HG03442 (cell line): ENCODE measurements at regions not wholly inside any gene's neighbourhood (a gene's known extent, or its start where the extent isn't known, plus 50 kb on each side); places are given as distances from the start of the nearest gene placed in this dataset.

ENCODE experiments used
- ATAC-seq: cut with Tn5 transposase; IDR thresholded peaks from one replicate; pipeline ENCODE4 v1.9.1; 2021; ENCODE audit warnings: mild to moderate bottlenecking, moderate library complexity; ENCODE audit not compliant: unreplicated experiment

DNA sequence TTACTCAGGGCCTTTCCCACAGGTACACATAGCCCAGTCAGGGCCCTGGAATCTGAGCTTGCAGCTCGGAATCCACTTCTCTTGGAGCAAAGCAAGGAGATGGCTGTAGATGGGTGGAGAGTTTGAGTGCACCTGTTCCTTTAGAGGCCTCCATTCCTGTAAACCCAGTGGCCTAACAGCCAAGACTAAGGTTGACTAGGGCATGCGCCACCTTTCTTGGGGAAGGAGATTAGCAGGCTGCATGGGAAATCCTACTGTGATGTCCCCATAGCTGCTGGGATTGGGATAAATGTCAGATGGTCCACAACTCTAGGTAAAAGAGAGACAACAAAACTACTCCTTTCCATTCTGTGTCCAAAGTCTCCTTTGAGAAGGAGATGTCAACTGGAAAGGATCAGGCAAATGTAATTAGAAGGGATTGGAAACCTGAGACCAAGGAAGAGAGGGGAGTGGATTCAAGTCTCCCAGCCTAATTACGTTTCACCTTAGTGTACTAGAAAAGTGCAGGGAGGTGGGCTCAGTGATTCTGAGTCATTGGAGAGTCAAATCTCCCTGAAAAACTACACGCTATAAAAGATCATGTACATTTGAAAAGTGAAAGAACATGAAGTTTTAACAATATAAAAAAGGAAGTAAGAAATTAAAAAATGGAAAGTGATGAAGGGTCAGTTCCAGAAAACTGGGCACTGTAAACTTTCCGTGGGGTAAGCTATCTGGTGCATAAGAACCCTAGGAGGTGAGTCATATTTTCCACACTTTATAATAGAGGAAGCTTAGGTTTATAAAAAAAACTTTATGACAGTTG is 104.2 kb downstream of the SEC61B start:
- ATAC-seq, result no peak

DNA sequence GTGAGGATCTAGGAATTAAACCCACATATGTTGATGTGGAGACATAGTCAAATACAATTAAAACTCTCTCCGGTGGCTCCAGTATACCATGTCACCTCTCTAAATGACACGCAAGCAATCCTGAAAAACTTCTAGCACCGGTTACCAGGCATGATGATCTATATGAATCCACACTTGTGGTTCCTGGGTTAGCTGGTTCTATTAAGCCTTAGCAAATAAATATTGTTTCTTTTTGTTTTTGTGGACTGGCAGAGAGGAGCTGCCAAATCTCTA is 104.8 kb downstream of the SEC61B start:
- ATAC-seq, result no peak

DNA sequence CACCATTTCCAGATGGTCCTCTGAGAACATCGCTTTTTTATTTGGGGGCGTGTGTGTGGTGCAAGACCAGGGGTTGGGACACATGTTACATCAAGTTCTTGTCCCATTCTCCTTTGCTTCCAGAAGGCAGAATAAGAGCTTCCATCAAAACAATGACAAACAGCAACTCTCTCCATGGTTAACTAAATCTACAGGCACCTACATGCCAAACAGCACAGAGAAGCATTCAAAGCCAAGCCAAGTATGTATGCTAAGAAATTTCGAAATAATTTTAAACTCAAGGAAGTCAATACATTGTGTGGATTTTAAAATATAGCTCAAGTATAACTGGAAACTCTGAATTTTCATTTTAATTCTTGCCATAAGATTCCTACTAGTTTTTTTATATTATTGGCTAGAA is 105.6 kb downstream of the SEC61B start:
- ATAC-seq, result no peak

DNA sequence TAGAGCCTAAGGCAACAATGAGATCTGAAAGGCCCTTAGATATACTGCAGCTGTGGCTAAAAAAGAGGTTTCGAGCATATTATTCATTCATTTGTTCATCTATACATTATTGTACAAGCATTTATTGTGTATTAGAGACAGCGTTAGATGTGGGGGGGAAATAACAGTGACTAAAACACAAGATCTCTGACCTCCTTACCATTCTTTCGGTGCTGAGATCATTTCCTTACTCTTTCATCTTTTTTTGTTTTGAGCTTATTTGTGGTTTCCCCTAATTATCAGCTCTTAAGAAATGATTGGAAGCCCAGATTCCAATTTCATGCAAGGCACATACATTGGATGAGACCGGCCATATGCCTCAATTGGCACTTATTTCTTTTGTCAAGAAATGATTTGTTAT is 113.2 kb downstream of the SEC61B start:
- ATAC-seq, result no peak

DNA sequence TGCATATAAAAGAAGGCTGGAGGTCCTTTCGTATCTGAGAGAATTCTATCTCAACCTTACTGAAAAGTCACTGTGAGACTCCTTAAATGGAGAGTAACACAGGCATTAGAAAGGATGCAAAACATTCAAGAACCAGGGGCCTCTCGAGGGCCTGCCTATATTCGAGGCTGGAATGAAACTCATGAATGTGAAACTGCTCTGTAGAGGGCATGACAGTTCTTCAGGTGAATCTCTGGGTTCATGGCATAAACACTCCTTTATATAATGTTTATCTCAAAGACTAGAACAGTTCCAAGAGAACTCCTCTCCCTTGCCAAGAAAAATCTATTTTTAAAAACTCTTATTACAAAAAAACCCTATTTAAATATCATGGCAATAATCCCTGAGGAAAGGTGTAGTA is 113.9 kb downstream of the SEC61B start:
- no peak for ATAC-seq

DNA sequence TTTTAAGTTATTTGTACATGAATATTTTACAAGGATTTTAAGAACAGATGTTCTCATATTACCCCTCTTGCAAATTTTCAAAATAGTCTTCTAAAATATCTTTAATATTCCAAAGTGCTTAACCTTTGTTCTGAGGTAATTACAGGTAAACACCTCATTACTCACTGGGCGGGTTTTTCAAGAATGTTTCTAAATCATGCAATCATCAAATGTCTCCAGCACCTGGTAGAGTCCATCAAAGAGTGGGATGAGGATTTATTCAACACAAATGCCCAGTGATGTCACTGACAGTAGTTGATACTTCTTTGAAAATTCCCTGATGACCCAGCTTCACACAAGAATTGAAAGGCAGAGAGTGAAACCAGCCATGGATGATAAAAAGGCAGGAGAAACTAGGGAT is 114.4 kb downstream of the SEC61B start:
- ATAC-seq, result no peak

DNA sequence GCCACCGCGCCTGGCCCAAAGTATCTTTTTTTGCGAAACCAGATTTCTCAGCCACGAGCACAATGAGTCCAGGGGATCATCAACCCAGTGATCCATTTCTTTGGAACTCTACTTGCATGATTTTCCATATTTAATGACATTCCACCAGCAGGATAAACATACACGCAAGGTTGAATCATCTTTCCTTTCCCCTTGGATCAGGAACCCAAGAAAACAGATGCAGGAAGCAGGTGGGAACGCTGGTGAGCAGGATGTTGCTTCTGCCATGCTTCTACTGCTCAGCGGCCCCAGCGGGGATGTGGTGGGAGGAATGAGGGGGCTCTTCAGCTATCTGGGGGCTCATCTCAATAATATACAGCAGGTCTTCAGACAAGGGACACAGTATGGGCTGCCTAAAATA is 118.2 kb downstream of the SEC61B start:
- no peak for ATAC-seq

DNA sequence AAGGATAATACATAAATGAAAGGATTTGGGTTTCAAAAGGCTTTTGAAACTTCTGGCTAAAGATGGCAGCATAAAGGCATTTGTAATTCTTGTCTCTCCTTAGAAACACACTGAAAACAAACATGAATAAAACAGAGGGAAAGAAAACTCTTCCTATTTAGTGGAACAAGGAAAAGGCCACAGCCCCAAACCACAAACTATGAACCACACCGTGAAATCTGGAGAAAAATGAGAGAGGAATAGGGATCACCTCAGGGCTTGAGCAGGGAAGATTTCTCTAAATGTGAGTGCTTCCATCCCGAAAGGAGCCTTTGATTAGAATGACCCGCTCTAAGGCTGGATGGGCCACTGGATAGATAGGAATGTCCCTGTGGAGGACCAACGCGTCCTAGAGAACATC is 119.6 kb downstream of the SEC61B start:
- no peak for ATAC-seq

DNA sequence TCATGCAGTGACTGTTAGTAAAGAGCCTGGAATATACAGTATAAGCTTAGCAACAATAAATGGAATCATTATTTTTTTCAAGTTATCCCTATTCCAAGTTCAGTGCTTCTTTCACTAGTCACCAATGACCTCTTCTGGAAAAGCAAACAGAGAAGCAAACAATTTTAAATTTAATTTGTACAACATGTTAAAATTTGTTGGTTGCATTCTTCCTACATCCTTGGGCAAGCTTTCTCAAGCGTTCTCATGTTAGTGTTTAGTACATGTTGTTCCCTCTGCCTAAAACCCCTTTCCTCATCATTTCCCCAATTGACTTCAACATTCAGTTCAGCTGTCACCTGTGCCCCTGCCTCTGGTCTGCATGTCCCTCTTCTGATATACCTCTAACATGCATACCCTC is 123.4 kb downstream of the SEC61B start:
- no peak for ATAC-seq

DNA sequence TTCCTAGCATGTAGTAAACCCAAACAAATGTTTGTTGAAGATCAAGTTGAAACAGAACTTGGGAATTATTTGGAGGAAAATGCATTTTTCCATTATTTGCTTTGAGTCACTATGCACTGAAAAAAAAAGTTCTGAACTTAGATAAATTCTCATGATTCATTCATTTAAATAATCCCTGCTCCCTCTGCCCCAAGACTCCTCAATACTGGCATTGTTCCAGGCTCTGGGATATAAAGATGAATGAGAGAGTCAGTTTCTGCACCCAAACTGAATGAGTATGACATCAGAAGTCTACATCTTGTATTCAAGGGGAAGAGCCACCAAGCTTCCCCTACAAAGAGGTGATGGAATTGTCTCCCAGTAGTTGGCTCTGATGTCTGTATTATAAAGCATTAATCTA is 123.9 kb downstream of the SEC61B start:
- no peak for ATAC-seq

DNA sequence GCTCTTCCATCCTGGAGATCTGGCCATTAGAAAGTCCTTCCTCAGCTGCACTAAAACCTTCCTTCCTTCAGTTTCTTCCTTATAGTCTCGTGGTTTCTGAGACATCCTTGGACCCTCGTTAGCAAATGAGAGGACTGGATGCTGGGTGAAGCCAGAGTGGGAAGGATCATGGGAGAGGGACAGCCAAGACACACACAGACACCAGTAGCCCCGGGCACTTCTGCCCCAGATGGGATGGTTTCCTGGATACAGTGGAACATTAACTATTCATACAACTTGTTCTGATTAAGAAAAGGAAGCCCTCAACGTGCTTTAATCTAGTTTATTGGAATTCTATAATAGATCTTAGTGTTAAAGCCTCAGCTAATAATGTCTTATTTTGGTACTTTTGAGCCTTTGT is 125.5 kb downstream of the SEC61B start:
- no peak for ATAC-seq

DNA sequence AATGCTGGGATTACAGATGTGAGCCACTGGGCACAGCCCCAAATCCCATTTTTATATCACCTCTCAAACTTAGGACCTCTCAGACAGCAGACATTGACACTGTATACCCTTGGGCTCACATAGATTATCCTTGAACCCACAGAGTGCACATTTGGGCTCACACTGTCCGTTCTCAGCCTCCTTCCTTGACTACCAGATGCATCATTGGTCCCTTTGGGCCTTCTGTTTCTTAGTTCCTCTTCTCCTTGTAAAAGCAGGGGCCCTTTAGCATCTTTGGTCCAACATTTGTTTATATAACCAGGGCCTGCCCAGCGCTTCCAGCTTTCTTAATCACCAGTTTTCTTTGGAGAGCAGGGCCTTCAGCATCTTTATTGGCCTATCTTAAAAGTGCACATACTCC is 126.2 kb downstream of the SEC61B start:
- no peak for ATAC-seq

DNA sequence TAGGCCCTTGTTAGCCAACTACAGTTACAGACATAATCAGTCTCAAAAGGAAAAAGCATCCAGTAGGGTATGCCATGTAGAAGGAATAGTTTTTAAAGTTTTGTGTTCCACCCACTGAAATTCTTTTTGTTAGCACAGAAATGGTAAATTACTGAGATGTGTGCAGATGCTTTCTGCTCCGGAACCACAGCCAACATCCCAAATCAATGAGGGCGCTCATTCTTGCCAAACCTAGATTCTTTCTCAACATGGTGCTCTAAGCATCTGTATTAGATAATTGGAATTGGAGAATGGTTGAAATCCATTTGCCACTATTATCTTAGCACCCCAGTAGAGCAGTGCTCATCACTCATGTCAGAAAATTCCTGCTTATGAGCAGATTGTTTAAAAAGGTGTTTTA is 127.8 kb downstream of the SEC61B start:
- ATAC-seq, result no peak

DNA sequence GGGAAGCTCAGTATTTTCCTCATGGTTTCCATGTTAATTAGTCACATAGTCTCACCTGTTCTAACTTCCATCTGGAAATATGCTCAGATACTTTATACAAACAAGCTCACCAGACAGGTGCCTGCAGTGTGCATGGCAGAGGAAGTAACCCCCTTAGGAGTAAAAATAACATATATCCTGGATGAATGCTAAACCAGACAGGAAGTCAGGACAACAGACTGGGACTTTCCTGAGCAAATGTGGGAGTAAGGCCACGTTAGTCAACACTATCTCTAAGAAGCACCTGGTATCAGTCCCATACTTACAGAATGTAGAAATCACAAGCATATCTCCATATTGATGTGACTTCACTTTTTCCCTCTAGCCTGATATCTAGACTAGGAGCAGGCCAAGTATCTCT is 128.4 kb downstream of the SEC61B start:
- no peak for ATAC-seq

DNA sequence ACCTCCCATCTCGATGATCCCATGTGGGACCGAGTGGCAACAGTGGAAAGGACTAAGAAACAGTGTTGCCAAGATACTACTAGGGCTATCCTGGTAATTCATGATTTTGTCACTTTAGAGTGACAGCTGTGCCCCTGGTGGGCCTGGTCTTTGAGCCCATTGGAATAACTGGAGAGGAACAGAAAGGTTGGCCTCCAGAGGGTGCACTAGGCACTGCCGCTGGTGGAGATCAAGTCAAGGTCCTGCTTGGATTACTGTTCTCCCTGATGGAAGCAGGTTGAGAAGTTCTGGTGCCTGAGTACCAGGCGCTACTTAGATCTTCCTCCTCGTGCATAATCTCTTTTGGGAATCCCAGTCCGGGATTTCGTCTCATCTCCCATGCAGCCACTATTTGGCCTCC is 129.6 kb downstream of the SEC61B start:
- ATAC-seq, result no peak

DNA sequence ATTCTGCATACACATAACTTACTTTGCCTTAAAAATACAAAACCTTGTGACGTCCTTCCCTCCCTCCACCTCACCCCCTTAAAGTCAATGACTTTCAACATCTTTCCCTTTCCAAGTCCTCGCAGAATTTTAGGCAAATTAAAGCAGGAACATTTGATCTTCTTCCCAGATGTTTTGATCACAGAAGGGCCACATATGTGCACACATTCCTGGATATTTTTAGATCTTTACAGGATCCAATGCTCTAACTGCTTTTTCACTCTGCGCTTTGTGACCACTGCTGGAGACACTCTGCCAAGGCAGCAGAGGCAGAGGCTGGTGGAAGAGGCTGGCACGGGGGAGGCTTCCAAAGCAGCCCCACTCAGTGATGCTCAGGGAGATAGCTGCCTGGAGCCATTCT is 130.7 kb downstream of the SEC61B start:
- no peak for ATAC-seq

DNA sequence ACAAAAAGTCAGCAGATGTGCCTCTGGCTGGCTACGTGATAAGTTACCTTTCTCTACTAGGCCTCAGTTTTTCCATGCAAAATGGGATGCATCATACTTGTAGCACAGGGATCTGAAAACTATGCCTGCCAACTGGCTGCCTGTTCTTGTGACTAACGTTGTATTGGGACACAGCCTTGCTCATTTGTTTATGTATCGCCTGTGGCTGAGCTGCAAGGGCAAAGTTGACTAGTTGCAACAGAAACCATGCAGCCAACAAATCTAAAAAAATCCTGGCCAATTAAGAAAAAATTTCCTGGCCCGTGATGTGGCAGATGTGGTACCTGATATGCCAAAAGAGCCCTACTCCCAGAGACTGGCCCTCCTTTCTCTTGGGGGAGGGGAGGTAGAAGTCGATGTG is 131.3 kb downstream of the SEC61B start:
- no peak for ATAC-seq

DNA sequence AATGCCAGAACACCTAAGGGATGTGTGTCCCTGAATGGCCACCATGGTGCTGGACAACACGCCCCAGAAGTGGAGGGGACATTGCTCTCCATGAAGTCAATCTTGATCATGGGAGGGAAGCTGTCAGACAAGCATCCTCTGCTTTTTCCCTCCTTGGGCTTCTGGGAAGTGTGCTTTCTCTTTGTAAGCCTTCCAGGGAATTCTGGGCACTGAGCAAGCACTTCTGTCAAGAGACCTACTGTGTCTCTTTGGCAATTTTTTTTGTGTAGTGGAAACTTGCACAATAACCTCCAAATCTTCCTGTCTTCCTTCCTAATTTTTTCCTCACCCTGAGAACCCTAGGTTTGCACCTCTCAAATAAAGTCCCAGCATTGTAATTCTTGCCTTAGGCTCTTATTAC is 132.0 kb downstream of the SEC61B start:
- no peak for ATAC-seq

DNA sequence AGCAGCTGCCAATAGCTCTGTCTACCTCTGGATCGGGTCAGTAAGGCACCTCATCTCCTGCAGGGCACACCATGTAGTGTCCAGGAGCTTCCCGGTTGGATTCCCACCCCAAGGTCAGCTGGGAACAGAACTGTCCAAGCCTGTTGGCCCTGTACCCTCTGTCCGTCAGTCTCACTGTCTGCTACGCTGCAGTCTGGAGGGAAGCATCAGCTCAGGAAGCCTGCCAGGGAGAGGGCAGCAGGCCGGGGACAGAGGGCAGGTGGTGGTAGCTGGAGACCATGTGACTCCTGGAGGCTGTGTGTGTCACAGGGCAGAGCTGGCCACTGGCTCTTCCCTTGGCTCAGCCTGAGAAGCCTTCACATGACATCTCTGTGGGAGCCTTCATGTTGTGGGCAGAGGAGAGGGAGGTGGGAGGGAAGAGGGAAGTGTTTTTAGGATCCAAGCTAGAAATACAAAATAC is 134.5 kb downstream of the SEC61B start:
- ATAC-seq, result no peak

DNA sequence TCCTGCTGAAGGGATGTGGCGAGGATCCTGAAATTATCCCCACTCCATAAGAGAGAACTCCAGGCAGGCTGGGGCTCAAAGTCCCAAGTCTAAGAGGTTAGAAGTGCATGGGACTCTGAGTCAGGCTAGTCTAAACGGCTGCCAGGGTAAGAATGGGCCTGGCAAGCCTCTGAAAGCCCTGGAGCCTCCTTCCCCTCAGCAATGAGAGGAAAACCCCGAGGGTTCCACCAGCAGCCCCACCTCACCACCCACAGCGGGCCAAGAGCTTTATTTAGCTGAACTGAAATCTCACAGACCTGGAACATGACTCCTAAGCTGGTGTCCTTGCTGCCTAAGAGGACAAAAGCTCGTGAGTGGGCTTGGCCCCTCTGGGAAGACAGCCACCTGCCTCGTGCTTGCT is 135.5 kb downstream of the SEC61B start:
- ATAC-seq, result no peak

DNA sequence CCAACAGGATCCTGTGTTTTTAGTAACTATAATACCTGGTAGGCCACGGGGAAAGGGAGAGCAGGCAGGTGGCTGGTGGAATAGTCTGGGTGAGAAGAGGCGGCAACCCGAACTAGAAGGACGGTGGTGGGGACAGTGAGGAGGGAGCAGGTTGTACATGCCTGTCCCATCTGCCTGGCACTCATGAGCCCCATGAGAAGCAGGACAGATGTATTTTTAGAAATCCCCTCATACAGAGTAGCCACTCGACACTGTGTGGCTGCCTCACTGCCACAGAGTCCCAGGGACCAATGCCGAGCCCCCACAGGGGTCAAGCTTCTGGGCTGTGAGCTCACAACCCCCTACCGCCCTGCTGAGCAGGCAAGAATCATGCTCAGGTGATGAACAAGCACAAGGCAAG is 136.6 kb downstream of the SEC61B start:
- ATAC-seq, result no peak

DNA sequence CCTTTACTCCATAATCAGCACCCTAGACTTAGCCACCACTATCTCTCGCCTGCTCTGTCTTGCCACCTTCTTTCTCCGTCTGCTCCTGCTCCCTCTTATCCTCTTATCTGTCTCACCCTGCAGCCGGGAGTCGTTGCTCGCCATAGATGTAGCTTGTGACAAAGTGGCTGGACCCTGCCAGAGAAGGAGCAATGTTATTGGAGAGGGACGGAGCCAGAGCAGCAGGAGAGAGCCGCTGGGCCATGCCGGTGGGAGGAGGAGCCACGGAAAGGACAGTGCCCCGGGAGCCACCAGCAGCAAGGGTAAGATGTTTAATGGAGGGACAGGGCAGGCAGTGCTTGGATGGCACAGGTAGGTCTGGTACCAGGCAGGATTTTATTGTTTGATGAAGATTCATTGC is 137.3 kb downstream of the SEC61B start:
- no peak for ATAC-seq

DNA sequence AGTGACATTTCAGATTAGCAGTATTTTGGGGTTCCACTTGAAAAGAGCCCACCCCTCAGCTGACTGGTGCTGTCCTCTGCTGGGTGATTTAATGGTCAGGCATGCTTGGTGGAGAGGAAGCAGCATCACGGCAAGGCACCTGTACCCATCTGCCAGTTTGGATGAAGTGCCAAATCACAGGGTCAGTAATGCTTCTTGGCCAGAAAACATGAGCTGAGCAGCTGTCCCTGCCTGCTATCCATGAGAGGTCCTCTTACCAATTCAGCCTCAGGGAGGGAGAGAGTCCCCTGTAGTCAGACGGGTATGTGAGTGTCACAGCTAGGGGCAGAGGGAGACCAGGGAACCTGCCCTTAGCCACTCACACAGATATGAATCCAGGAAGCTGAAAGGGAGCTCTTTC is 137.9 kb downstream of the SEC61B start:
- ATAC-seq, result no peak
